Hematopoietic multipotent progenitor cell treated with erythropoietin and hydrocortisone succinate and interleukin-3 and kit ligand, for 4 days (in vitro differentiated cells): ENCODE measurements at regions not wholly inside any gene's neighbourhood (a gene's known extent, or its start where the extent isn't known, plus 50 kb on each side); places are given as distances from the start of the nearest gene placed in this dataset.

Experiments
- DNase-seq: peaks from one replicate; pipeline ENCODE4 v3.0.0-alpha.2; 2015

- DNase-seq: no peak
These were observed 184.8 kb upstream of the KLHL29 start for GRCh38 chr2:23200068-23200786.

- DNase-seq: peak; percentile 14
These were observed 184.2 kb upstream of the KLHL29 start for GRCh38 chr2:23200787-23201114.

GRCh38 chr2:23203383-23203782 lies 181.6 kb upstream of the KLHL29 start:
- DNase-seq: no peak

- DNase-seq: no peak
These were observed 180.2 kb upstream of the KLHL29 start for GRCh38 chr2:23204685-23205242.

DNA sequence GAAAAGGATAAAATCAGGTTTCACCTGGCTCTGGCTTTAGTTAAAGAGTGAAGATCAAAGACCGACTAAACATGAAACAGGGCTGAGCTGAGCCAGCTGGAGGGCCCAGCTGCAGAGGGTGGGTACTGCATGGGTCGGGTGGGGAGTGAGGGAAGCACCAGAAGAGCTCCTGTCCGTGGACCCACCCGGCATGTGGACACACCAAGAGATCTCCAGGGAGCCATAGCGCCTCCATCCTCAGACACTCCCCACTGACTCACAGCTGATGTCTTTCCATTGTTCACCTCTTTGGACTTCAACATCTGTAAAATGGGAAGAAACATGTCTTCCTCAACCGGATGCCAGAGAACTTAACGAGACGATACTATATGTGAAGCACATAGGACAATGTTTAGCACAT lies 178.3 kb upstream of the KLHL29 start:
- DNase-seq: no peak

- DNase-seq: no peak
These were observed 177.1 kb upstream of the KLHL29 start for GRCh38 chr2:23207871-23208270.

DNA sequence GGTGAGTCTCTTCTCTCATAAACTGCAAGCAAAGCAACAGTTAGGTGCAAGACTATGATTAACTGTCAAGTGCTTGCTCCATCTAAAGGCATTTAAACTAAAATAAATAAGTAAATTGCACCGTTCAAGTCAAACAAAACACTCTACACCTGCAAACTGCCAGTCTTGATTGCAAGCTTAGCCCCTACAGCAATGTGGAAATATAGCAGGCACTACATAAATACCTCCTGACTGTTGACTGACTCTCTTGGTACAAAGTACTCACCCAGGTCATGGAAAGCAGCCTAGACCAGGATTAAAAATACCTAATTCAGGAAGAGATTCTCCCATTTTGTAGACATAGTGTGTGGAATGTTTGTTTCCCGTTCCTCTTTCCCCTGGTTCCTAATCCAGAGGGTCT lies 176.6 kb upstream of the KLHL29 start:
- DNase-seq: no peak

DNA sequence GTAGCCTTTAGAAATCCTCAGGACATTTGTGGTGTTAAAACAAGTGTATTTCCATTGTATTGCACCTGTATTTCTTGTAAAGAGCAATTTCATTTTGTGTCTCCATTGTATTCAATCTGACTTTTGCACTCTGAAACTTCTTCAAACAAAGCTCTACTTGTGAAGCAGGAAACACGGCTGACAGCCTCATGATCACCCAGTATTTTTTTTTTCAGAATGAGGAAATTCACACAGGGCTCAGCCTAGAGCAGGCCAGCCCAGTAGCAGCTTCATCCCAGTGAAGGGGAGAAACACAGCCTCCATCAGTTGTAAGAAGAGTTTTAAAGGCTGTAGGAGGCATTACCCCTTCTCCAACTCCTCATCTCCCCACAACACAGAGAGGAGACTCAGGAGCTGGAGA lies 175.9 kb upstream of the KLHL29 start:
- no peak for DNase-seq

DNA sequence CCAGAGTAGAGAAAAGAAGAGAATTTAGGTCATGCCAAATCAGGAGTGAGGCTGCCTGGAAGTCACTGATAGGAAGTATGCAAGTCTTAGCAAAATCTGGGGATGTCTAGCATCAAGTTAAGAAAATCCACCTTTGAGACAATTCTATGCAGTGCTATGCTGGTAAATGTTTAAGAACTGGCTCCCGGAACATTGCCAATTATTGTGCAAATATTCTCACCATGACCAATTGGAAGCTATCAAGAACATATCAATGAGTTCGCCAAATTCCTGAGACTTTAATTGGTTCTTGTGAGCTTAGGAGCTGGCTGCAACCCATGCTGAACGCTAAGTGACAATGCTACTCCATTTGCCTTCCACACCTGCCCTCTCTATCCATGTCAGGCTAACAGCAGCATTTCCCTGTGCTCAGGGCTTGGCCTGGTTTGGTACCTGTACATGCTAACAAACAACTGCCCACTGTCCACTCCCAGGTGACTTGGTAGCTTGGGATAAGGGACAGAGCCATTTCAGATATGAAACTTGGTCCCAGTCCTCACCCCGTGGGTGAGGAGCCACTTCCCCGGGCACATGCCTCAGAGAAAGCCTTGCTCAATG lies 172.9 kb upstream of the KLHL29 start:
- no peak for DNase-seq

DNA sequence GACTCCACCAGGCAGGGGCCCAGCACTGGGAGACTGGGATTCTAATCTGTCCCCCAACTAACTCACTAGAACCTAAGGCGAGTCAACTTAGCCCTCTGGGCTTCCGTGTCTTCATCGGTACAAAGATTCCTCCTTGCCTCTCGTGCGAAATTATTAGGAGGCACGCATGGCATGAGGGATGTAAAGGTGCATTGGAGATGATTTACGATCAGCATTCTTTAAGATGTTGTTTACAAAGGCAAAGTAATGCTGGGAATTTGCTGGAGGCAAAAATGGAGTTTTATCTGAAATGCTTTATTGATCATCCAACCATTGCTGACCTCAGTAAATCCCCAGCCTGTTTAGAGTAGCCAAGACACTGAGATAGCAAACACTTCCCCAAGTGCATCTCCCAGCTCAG lies 171.8 kb upstream of the KLHL29 start:
- DNase-seq: no peak

DNA sequence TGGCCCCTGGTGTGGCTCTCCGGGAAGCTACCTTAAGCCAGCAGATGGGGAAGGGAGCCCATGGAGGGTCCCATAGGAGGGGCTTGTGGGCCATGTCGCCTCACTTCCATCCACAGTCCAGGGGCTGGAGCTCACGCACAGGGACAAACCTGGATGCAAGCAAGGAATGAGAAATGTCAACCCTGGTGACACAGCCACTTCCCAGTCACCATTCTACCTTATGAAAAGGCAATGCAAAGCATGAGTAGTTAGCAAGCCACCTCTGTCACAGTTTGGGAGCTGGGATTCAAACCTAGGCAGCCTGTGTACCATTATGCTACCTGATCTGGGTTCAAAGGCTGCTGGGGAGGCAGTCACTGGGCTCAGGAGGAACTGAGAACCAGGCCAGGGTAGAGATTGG lies 170.0 kb upstream of the KLHL29 start:
- DNase-seq: no peak

DNA sequence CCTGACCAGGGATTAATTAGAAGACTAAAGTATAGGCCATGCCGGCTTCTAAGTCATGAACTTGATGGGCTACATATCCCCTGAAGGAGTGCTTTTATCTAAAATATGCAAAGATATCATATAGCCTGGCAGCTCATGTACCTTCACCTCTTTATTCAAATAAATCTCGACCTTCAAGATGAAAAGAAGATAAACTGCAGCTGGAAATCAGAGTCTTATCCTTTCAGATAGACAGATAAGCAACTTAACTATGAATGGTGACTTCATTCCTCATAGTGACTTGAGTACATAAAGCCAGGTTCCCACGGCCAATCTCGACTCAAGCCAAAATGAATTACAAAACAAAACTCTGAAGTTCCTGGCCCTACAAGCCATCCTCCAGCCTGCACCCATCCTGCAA lies 165.3 kb upstream of the KLHL29 start:
- no peak for DNase-seq

GRCh38 chr2:23220513-23221094 lies 164.4 kb upstream of the KLHL29 start:
- no peak for DNase-seq

DNA sequence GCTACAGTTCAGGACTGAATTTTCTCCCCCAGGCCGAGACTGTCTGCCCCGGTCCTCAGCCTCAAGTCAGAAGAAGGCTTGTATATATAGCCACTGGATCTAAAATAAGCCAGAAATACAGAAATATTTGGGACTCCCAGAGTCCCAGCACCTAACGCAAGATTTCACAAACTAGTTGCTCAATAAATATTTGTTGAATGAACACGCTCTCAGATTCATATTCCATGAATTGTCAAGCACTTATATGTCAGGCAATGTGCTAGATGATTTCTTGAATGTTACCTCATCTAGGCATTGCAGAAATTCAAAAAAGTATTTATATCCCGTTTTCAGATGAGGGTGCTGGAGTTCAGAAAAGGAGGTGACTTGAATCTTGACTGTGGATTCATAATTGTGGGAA lies 163.7 kb upstream of the KLHL29 start:
- no peak for DNase-seq

- no peak for DNase-seq
These were observed 163.1 kb upstream of the KLHL29 start for GRCh38 chr2:23221901-23222300.

- DNase-seq: no peak
These were observed 154.1 kb upstream of the KLHL29 start for GRCh38 chr2:23230885-23231284.

DNA sequence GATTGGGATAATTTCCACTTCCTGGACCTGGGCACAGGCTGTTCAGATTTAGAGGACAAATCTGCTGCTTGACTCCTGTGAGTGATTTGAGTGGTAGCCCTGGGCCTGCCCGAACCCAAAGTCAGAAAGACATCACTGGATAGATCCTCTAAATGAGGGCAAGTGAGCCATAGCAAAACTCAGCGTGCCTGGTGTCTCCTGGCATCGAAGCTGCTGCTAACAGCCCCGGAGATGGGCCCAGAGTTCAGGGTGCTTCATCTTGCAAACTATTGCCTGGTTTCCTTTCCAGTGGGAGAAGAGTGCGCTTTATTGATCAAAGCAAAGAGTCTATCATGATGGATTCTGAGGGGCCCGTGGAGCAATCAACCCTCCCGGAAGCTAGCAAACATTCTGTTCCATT lies 153.1 kb upstream of the KLHL29 start:
- no peak for DNase-seq

DNA sequence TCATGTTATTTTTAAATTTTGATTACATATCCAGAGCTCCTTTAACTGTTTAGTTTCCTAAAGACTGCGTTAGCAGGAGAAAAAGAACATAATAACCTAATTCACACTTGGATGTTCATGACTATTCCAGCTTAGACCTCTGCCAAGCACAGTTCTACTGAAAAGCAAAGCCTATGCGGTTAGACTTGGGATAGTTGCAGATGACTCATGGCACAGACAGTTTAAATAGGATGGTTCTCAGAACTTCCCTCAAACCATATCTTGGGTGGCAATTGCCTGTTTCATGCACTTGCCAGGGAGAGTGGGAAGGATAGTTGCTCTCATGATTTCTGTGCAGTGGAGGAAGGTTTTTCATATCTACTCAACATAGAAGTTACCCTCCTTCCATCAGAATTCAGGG lies 149.7 kb upstream of the KLHL29 start:
- no peak for DNase-seq

DNA sequence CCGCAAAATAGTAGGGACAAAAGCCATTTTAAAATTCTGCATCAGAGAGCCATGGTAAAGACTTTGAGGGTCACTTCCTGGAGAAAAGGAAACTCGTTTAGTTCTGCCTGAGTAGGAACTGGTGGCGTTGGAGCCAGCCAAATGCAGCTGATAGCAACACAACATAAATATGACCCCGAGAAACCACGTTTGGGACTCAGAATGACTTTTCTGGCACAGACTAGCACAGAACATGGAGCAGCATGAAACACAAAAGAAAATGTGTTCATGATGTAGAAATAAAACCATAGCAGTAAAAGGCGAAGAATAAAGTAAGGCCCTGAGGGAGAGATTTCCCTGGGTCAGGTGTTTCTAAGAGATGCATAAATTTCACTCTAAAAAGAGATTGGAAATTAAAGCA lies 149.2 kb upstream of the KLHL29 start:
- no peak for DNase-seq

DNA sequence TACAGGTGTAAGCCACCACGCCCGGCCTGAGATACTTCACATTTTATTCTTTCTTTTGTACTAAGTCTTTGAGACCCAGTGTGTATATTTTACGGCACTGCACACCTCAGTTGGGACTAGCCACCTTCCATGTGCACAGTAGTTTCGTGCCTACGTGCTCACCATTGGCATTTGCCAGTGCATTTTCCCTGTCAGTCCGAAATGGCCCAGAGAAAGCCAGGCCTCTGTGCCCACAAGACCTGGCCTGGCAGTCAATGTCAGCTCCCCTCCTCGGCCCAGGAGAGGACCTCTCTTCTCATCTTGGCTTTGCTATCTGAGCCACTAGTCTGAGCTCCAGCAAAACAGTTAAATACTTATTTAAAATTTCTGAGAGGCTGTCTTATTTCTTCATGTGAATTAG lies 147.8 kb upstream of the KLHL29 start:
- no peak for DNase-seq

- DNase-seq: no peak
These were observed 146.8 kb upstream of the KLHL29 start for GRCh38 chr2:23238011-23238657.

DNA sequence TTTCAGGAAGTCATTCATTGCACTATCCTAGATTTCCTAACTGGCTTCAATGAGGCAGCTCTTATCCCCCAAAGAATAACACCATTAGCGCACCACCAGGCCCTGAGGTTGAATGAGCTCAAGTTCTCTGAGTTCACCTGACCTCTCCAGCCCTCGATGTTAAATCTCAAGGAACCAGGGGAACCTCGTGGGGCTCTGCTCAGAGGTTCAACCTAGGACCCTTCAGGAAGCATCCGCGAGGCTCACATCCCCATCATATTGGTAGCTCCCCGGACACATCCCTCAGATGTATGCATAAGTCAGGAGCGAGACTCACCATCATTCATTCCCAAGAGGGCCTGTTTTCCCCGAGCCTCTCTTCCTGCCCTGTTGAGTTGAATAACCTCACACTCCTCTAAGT lies 145.6 kb upstream of the KLHL29 start:
- DNase-seq: no peak

DNA sequence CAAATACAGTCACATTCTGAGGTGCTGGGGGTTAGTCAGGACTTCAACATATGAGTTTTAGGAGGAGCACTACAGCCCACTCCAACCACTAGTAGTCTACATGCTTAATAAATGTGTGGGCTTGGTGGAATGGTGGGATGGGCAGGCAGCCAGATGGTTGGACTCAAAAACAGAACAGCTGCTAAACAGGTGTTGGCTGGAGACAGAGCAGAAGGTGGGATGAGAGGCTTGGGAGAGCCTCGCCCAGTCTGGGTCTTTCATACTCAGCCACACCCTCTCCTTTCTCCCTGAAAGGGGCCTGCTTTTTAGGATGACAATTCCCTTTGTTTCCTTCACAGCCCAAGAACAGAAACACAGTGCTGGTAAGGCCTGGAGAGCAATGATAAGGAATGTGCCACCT lies 143.9 kb upstream of the KLHL29 start:
- no peak for DNase-seq

GRCh38 chr2:23241611-23242245 lies 143.3 kb upstream of the KLHL29 start:
- no peak for DNase-seq
